Activated T-helper 2 cell treated with anti-CD3 and anti-CD28 coated beads, Interferon-gamma antibody, Interleukin-2, Interleukin-4, amounts not matched to agents 10 μg/mL and 5 μg/mL and 100 μg/mL, durations not matched to agents 14 hours and 24 hours and 36 hours (primary cell): ENCODE measurements at regions not wholly inside any gene's neighbourhood (a gene's known extent, or its start where the extent isn't known, plus 50 kb on each side); places are given as distances from the start of the nearest gene placed in this dataset.

Experiments used
- DNase-seq: peaks from one replicate; pipeline ENCODE4 v3.0.0; 2021; ENCODE audit warnings: low spot score
- H3K27ac Mint-ChIP-seq: one replicate; pipeline ENCODE4 v1.8.0; 2021; ENCODE audit warnings: mixed read lengths
- H3K27me3 Mint-ChIP-seq: one replicate; pipeline ENCODE4 v1.8.0; 2021; ENCODE audit warnings: low read depth, mixed read lengths
- H3K36me3 Mint-ChIP-seq: one replicate; pipeline ENCODE4 v1.8.0; 2021; ENCODE audit warnings: low read depth, mixed read lengths
- H3K4me1 Mint-ChIP-seq: one replicate; pipeline ENCODE4 v1.8.0; 2021; ENCODE audit warnings: low read depth, mixed read lengths
- H3K4me3 Mint-ChIP-seq: one replicate; pipeline ENCODE4 v1.8.0; 2021; ENCODE audit warnings: low read depth, mild to moderate bottlenecking, moderate library complexity, mixed read lengths
- H3K9me3 Mint-ChIP-seq: one replicate; pipeline ENCODE4 v1.8.0; 2021; ENCODE audit warnings: mixed read lengths
- intact Hi-C: fragments of 100-400 bp; cut with micrococcal nuclease; formaldehyde crosslinking; loops from one replicate; pipeline ENCODE4 v1.15.1; 2023

GRCh38 chr12:125376422-125376821 is 311.2 kb downstream of the AACS start:
- H3K27ac Mint-ChIP-seq = no peak overlapping the region
- H3K36me3 Mint-ChIP-seq = no peaks in the 10 kb centered on the region
- H3K27me3 Mint-ChIP-seq = no peaks in the 10 kb centered on the region
- H3K4me1 Mint-ChIP-seq = no peaks in the 10 kb centered on the region
- no peak overlapping the region for H3K4me3 Mint-ChIP-seq
- no peaks in the 10 kb centered on the region for H3K9me3 Mint-ChIP-seq
- intact Hi-C loops = no loop called here
- DNase-seq = no peak

- H3K27ac Mint-ChIP-seq = no peak overlapping the region
- no peak for DNase-seq
- intact Hi-C loops = no loop called here
- no peak overlapping the region for H3K4me3 Mint-ChIP-seq
- H3K36me3 Mint-ChIP-seq = no peaks in the 10 kb centered on the region
- no peaks in the 10 kb centered on the region for H3K9me3 Mint-ChIP-seq
- H3K27me3 Mint-ChIP-seq = no peaks in the 10 kb centered on the region
- no peaks in the 10 kb centered on the region for H3K4me1 Mint-ChIP-seq
Measured at GRCh38 chr12:125377093-125377492, 311.9 kb downstream of the AACS start.

GRCh38 chr12:125381373-125381772 is 316.1 kb downstream of the AACS start:
- Mint-ChIP-seq H3K4me3 (no peak overlapping the region), H3K27me3 (no peaks in the 10 kb centered on the region), H3K27ac (no peak overlapping the region), H3K36me3 (no peaks in the 10 kb centered on the region), H3K4me1 (no peaks in the 10 kb centered on the region), H3K9me3 (no peaks in the 10 kb centered on the region)
- no peak for DNase-seq
- intact Hi-C loops = no loop called here

GRCh38 chr12:125382926-125383325 is 317.7 kb downstream of the AACS start:
- no peak overlapping the region for H3K27ac Mint-ChIP-seq
- no peak for DNase-seq
- intact Hi-C loops = no loop called here
- no peaks in the 10 kb centered on the region for H3K9me3 Mint-ChIP-seq
- no peaks in the 10 kb centered on the region for H3K27me3 Mint-ChIP-seq
- H3K4me3 Mint-ChIP-seq = no peak overlapping the region
- no peaks in the 10 kb centered on the region for H3K36me3 Mint-ChIP-seq
- no peaks in the 10 kb centered on the region for H3K4me1 Mint-ChIP-seq

GRCh38 chr12:125386652-125387051 is 321.4 kb downstream of the AACS start:
- no peaks in the 10 kb centered on the region for H3K9me3 Mint-ChIP-seq
- H3K4me1 Mint-ChIP-seq = no peaks in the 10 kb centered on the region
- H3K4me3 Mint-ChIP-seq = no peak overlapping the region
- H3K27me3 Mint-ChIP-seq = no peaks in the 10 kb centered on the region
- H3K27ac Mint-ChIP-seq = no peak overlapping the region
- no peak for DNase-seq
- no peaks in the 10 kb centered on the region for H3K36me3 Mint-ChIP-seq
- intact Hi-C loops = no loop called here

- intact Hi-C loops = no loop called here
- H3K4me1 Mint-ChIP-seq = no peaks in the 10 kb centered on the region
- H3K27ac Mint-ChIP-seq = no peak overlapping the region
- H3K9me3 Mint-ChIP-seq = no peaks in the 10 kb centered on the region
- no peak overlapping the region for H3K4me3 Mint-ChIP-seq
- H3K27me3 Mint-ChIP-seq = no peaks in the 10 kb centered on the region
- no peak for DNase-seq
- H3K36me3 Mint-ChIP-seq = no peaks in the 10 kb centered on the region
Measured at GRCh38 chr12:125387206-125387605, 322.0 kb downstream of the AACS start.

GRCh38 chr12:125389061-125389697 is 323.9 kb downstream of the AACS start:
- no peaks in the 10 kb centered on the region for H3K4me1 Mint-ChIP-seq
- H3K27ac Mint-ChIP-seq = no peak overlapping the region
- no peaks in the 10 kb centered on the region for H3K9me3 Mint-ChIP-seq
- H3K27me3 Mint-ChIP-seq = no peaks in the 10 kb centered on the region
- no peaks in the 10 kb centered on the region for H3K36me3 Mint-ChIP-seq
- no peak overlapping the region for H3K4me3 Mint-ChIP-seq
- DNase-seq = no peak
- intact Hi-C loops = no loop called here

- Mint-ChIP-seq H3K4me1 (no peaks in the 10 kb centered on the region), H3K27me3 (no peaks in the 10 kb centered on the region), H3K36me3 (no peaks in the 10 kb centered on the region), H3K27ac (no peak overlapping the region), H3K4me3 (no peak overlapping the region), H3K9me3 (no peaks in the 10 kb centered on the region)
- intact Hi-C loops = no loop called here
- no peak for DNase-seq
Measured at GRCh38 chr12:125393569-125393968, 328.3 kb downstream of the AACS start.

- H3K4me3 Mint-ChIP-seq = no peak overlapping the region
- H3K4me1 Mint-ChIP-seq = peaks cover 8% of the 10 kb centered on the region
- H3K36me3 Mint-ChIP-seq = no peaks in the 10 kb centered on the region
- no peaks in the 10 kb centered on the region for H3K27me3 Mint-ChIP-seq
- intact Hi-C loops = no loop called here
- no peak for DNase-seq
- H3K27ac Mint-ChIP-seq = no peak overlapping the region
- H3K9me3 Mint-ChIP-seq = no peaks in the 10 kb centered on the region
Measured at GRCh38 chr12:125395583-125396215, 330.5 kb downstream of the AACS start.

GRCh38 chr12:125399489-125399888 is 334.3 kb downstream of the AACS start:
- Mint-ChIP-seq H3K4me3 (no peak overlapping the region), H3K4me1 (peaks cover 8% of the 10 kb centered on the region)

GRCh38 chr12:125402874-125403789 is 337.9 kb downstream of the AACS start:
- H3K4me1 Mint-ChIP-seq = peaks cover 8% of the 10 kb centered on the region
- peaks cover 2% of the 10 kb centered on the region for H3K27me3 Mint-ChIP-seq
- no peak overlapping the region for H3K27ac Mint-ChIP-seq
- H3K36me3 Mint-ChIP-seq = no peaks in the 10 kb centered on the region
- no peak for DNase-seq
- no peaks in the 10 kb centered on the region for H3K9me3 Mint-ChIP-seq
- H3K4me3 Mint-ChIP-seq = no peak overlapping the region
- intact Hi-C loops = loop anchor here (1.0 to 2.0 kb wide), 3 partner anchors 56 to 220 kb away; no protein-coding TSS in a partner anchor

More at GRCh38 chr12:125399489-125399888, 334.3 kb downstream of the AACS start:
- H3K9me3 Mint-ChIP-seq = no peaks in the 10 kb centered on the region
- intact Hi-C loops = no loop called here
- H3K36me3 Mint-ChIP-seq = no peaks in the 10 kb centered on the region
- no peak for DNase-seq
- H3K27ac Mint-ChIP-seq = no peak overlapping the region
- H3K27me3 Mint-ChIP-seq = peaks cover 2% of the 10 kb centered on the region

- Mint-ChIP-seq H3K4me1 (peaks cover 8% of the 10 kb centered on the region), H3K27me3 (peaks cover 2% of the 10 kb centered on the region), H3K27ac (no peak overlapping the region), H3K9me3 (no peaks in the 10 kb centered on the region), H3K4me3 (no peak overlapping the region), H3K36me3 (no peaks in the 10 kb centered on the region)
- intact Hi-C loops = loop anchor here (1.0 to 2.0 kb wide), 3 partner anchors 57 to 221 kb away; no protein-coding TSS in a partner anchor
- no peak for DNase-seq
Measured at GRCh38 chr12:125403843-125404242, 338.6 kb downstream of the AACS start.

- no peak overlapping the region for H3K27ac Mint-ChIP-seq
Measured at GRCh38 chr12:125406131-125406530, 340.9 kb downstream of the AACS start.

More at GRCh38 chr12:125406131-125406530, 340.9 kb downstream of the AACS start:
- H3K36me3 Mint-ChIP-seq = no peaks in the 10 kb centered on the region
- no peaks in the 10 kb centered on the region for H3K9me3 Mint-ChIP-seq
- H3K4me3 Mint-ChIP-seq = no peak overlapping the region
- DNase-seq = no peak
- peaks cover 2% of the 10 kb centered on the region for H3K27me3 Mint-ChIP-seq
- no peaks in the 10 kb centered on the region for H3K4me1 Mint-ChIP-seq
- intact Hi-C loops = no loop called here
